ENCODE measurements at regions not wholly inside any gene's neighbourhood (a gene's known extent, or its start where the extent isn't known, plus 50 kb on each side); places are given as distances from the start of the nearest gene placed in this dataset.
"Not testable (repeated sequence)": the region's sequence is repeated elsewhere in the genome, so short reads cannot be mapped to it uniquely, and the experiment has no call there.

DNA sequence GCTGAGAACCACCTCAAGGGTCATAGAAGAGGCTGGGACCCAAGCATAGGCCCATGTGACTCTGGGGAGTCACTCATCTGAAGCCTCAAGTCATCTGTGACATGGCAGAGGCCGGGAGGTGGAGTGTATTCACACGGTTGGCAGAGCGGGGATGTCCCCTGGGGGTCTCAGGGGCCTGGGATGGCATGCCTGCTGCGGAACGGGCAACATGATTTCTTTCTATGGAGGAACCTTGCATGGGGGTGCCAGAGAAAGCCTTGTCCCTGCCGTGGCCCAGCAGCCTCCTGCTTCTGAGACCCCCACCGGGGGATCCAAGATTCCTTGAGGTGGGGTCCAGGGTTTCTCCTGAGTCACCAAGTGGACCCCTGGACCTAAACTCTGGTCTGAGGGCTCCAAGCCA, 173.7 kb upstream of the TPTE start:
- TF ChIP-seq CTCF (conservative IDR thresholded peaks at IDR 0.05; ENCODE audit: low read length); EZH2phosphoT487 (IDR thresholded peaks at IDR 0.05; ENCODE audit: borderline replicate concordance, low read depth, low read length): not testable (repeated sequence)

Data from OCI-LY7 (cell line).